ENCODE measurements at regions not wholly inside any gene's neighbourhood (a gene's known extent, or its start where the extent isn't known, plus 50 kb on each side); places are given as distances from the start of the nearest gene placed in this dataset.

GRCh38 chr11:104325093-104325492 is 161.1 kb upstream of the PDGFD start:
- TF ChIP-seq GATA2 (IDR thresholded peaks at IDR 0.05; ENCODE audit: low read depth, low read length): no peak
- no peak for TF ChIP-seq GATA3 (IDR thresholded peaks at IDR 0.05; ENCODE audit: low read depth, low read length)
